AML-193 (cell line): ENCODE measurements at regions not wholly inside any gene's neighbourhood (a gene's known extent, or its start where the extent isn't known, plus 50 kb on each side); places are given as distances from the start of the nearest gene placed in this dataset.

Experiments used
- DNase-seq, 2 experiments: peaks; one replicate each; lab custom pipeline; 2025; lab: John Stamatoyannopoulos, UW

DNA sequence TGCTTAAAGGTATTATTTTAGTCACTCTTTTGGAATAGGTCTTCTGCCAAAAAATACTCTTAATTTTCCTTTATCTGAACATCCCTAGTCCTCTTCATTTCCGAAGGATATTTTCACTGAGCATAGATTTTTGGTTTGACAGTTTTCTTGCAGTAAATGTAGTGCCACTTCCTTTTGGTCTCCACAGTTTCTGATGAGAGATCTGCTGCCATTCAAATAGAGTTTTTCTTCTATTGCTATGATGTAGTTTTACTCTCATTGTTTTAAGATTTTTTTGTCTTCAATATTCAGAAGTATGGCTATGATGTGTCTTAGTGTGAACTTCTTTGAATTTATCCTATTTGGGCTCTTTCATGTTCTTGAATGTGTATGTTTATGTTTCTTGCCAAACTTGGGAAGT is 281.1 kb upstream of the SORL1-AS1 start:
- DNase-seq, result no peak

DNA sequence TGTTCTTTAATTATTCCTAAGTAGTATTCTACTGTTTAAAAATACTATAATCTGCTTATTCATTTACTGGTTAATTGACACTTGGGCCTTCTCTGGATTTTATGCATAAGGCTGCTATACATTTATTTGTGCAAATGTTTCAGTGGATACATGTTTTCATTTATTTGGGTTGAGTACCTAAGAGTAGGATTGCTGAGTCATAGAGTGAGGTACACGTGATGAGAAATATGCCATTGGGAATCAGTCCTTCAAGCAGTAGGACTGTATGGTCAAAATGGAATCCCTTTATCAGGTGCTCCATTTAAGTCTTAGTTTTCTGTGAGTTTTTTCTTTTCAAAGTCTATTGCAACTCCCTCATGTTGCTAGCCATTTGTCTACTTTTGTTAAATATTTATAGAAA is 275.2 kb upstream of the SORL1-AS1 start:
- no peak for DNase-seq

DNA sequence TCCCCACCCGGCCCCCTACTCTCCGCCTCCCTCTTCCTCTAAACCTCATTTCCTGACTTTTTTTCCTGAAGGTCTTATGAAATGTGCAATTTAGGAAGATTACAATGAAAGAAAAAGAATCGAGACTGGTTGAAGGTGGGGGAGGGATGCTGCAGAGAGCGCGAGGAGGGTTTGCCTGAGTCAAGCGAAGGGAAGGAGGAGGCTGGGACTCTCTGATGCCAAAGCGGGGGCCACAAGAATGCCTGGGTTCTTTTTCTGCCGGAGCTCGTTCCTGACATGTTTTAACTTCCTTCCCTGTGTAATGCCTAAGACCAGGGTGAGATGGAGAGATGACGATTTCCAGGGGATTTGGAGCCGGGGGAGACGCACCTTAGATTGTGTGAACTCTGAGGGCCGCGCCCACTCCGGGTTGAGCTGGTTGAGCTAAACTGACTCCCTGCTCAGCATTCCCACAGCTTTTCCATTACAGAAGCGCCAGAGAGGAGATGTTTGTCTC is 270.5 kb upstream of the SORL1-AS1 start:
- DNase-seq, result no peak

DNA sequence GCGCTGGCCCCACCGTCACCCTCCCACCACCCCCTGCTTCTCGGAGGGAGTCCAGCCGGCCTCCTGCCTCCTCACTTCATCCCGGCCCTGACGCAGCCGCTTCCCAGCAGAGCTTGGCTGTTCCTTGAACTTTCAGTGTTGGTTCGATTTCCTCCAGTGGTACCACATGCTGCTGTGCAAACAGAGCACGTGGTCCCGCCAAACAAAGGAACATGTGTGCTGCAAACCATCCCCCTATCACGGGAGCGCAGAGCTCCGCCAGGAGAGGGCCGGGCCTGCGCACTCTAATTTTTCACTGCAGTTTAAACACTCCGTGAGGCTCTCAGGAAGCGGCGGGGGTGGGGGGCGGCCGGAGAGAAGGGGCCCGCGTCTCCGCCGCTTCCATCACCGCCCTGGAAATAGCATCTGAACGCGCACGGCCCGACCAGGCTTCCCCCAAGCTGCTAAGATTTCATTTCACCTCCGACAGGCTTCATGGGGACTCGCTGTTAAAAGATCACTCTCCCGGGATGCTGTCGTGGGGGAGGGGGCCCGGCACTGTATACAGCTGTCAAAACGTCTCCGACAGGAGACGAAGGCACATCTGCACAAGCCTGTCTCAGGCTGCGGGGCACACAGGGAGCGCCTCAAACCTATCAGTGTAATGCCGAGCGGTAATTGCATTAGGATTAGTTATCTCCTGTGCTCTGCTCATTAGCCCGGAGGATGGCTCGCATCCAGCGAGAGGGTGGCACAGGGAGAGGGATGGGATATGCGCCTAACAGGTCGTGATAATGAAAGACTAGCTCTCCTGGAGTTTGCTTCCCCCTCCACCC is 269.9 kb upstream of the SORL1-AS1 start:
- DNase-seq, result no peak

DNA sequence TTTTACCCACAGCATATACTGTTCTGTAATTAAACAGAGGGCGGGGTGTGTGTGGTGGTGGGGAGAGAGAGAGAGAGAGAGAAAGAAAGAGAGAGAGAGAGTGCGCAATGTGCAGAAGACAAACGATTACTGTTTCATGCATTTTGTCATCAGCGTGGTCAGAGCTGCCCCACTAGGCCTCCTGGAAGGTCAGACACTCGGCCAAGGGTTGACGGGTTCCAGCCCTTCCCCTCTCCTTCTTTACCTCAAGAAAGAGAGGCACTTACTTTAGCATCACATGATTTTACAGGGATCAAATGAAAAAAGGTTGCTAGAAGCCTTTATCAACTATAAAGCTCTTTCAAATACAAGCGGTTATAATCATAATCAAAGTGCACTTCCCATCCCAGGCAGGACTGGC is 269.2 kb upstream of the SORL1-AS1 start:
- no peak for DNase-seq

DNA sequence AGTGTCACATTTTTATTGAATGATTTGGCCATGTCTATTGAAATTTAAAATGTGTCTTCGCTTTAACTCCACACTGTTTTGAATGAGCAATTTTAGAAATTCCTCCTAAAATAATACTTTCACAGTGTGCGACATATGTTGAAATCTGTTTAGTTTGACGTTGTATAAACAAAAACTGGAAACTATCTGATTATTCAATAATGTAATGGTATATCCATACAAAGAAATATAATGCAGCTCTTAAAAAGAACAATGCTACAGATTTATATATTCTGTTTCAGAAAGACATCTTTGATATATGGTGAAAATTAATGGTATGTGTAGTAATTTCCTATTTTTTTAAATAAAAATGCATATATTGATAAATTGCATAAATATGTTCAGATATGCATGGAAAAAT is 268.7 kb upstream of the SORL1-AS1 start:
- DNase-seq, result no peak

DNA sequence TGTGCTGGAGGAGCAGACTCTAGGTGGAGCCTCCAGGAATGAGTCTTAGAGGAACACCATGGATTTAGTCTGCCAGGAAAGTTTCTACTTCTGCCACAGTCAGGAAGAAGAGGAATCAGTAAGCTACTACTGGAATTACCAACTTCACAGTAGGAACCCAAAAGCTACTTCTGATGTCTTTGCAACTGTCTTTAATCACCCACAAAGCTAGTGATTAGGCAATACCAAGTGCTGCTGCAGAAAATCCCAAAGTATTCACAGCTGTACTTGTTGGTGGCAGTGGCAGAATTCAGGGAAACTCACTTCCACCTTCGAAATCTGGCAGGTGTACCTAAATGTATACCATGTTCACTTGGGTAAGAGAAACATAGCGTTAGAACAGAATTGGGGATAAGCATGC is 264.5 kb upstream of the SORL1-AS1 start:
- DNase-seq, result no peak

DNA sequence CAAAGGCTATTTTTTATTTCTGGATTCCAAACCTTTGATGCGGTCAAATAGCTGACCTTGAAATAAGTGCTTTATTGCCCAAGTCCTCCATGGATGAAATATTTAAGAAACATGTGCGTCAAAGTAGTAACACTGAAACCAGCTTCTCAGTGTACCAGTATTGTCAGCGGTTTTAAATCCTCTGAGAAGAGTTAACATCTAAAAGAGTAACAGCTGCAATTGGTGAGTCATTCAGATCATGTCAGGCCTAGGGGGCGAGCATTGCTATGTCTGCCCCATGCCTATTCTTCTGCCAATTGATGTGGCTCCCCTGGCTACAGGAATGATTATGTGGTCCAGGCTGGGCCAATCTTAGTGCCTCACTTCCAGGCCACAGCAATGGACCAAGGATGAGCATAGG is 263.3 kb upstream of the SORL1-AS1 start:
- no peak for DNase-seq

DNA sequence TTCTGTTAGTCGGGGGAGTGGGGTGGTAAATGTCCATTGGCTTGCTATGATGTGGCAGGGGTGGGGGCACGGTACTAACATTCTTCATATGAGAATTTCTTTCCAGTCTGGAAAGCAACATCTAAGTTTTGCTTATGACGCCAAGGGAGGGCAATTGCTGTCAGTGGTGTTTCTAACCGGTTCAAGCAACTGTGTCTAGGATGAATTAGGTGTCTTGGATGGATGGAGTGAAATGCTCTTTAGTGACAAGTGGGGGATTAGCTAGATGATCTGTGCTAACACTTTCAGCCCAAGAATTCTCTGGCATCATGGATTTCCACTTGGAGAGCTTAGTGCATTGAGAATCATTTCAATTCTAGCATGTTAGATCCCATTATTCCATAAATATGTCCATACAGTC is 262.6 kb upstream of the SORL1-AS1 start:
- no peak for DNase-seq

DNA sequence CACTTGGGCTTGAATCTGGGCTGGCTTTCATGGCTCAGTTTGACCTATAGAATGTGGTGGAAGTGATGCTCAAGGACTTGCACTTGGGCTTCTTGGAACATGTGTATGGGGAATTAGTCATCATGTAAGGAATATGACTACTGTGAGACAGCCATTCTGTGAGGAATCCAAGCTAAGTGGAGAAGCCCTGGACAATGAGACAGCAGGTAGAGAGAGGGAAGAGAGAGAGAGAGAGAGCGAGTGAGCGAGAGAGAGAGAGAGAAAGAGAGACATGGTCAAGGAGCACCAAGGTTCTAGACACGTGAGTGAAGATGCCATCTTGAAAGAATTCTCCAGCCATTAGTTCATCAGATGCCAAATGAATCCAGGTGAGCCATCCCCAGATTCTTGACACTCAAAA is 261.6 kb upstream of the SORL1-AS1 start:
- DNase-seq, result no peak

DNA sequence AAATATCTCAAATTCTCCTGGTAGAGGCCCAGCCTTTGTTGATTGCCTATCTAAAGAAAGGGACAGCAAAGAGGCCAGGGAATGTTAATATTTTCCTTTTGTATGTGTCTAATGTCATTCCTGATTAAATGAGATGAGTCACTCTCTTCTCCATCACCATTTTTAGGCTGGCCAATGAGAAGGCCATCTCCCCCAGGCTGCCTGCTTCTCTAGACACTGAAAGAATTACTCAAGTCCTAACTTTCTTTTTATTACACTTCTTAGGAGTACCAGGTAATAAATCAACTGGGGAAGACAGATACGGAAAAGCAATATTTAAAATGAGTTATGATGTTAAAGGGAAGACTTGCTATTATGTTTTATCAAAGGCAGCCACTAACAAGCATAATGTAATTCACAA is 259.2 kb upstream of the SORL1-AS1 start:
- DNase-seq, result no peak

DNA sequence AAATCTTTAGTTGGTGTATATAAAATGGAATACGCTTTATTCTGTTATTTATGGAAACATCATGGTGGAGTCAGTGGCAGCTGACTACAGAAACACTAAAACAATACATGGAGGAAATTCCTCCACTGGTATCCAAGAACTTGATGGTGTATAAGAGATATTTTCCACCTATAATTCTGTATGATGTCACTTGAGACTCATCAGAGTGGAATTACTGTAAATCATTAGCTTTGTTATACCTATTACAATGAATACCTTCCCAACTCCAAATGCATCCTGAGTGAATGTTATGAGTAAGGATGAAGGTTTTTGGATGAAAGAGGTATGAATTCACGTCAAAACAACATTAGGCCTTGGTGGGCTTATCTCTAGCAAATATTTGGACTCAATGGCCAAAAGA is 258.5 kb upstream of the SORL1-AS1 start:
- DNase-seq, result no peak

DNA sequence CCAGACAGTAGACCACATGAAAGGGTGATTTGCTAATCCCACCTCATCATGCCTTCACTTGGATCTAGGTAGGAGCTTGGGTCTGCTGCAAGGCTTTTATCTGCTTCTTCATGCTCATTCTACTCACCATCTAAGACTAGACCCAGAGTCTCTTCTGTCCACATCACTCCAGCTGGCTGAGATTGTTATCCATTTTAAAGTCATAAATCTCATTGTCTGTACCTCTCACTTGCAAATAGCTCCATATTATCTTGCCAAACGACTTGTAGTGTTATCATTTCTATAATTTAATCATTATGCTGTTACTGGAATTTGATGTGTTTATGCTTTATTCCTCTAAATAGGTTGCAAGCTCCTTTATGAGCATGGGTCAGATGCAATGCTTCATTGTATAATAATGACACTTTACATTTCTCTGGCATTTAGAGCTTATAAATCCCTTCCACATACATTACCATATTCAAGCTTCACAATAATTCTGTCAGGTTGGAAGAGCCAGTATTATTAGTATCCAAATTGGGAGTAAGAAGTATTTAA is 254.2 kb upstream of the SORL1-AS1 start:
- no peak for DNase-seq

DNA sequence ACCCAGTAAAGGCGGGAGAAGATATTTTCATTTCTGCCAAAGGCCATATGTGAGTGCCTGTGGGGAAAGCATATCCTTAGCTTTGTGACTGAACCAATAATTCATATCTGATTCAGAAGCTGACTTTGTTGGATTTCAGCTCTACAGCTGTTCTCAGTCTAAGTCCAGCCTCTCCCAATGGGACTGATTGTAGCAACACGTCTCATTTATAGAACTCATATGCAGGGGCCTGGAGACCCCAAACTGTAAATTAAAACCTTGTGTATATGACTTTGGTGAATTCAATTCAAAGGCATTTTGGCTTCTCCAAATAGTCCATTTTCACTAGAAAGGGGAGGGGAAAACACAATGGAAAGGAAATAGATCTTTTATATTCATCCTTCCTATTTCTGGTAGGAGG is 250.4 kb upstream of the SORL1-AS1 start:
- DNase-seq, result no peak

DNA sequence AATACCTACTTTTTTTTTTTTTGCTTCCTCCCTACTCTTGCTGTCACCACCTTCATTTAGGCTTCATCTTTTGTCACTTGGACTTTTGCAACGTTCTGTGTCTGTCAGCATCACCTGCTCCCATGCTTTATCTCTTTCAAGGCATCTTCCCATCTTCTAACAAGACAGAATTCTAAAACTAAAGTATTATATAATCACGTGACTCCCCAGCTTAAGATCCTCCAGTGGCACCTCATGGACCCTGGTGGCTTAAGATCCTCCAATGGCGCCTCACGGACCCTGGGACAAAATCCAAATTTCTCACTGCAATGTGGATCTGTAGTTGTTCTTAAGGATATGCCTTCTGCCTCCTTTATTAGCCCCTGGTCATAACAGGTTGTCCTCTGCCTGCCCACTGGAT is 248.2 kb upstream of the SORL1-AS1 start:
- no peak for DNase-seq

DNA sequence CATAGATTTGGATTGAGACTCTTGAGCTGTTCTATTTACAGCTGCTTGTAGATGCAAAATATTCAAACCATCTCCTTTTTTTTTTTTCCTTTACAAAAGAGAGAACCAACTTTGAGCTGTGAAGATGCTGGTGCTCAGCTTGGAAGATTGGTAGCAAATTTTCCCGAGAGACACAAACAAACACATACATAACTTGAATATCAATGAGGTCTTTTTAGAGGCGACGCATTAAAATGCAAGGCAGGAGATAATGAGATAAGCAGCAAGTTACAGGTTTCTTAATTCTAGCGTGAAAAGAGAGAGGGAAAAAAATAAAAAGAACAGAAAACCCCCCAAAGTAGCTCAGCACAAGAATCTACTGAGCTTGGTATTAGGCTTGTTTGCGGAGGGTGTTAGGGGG is 247.0 kb upstream of the SORL1-AS1 start:
- no peak for DNase-seq

DNA sequence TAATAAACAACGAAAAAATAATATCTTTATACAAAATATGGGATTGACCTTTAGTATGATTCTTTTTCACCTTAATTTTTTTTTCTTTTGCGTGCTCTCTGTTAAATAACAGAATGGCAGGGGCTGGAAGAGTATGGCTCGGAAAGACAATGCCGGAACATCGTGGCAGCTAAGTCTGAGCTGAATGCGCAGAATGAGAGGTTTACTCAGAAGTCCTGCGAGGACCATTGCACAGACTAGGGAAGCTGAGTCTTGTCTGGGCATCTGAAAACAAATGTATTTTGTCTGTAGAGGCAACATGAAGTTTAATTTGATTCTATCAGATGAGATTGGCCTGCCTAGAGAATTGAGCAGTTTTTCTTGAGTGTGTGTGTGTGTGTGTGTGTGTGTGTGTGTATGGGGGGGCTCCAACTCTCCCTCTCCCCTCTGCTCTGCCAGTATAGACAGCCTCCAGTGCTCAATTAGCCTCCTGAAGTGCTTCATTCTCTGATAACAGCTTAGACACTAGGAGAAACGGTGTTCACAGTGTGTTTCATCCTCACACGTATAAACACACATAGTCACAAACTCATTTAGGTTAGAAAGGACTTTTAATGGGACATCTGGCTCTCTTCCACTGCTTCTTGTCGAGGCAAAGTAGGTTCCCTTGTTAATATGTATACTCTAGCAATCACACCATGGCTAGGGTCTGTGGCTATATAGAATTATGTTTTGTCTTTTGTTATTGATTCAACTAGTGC is 244.3 kb upstream of the SORL1-AS1 start:
- DNase-seq, result no peak

DNA sequence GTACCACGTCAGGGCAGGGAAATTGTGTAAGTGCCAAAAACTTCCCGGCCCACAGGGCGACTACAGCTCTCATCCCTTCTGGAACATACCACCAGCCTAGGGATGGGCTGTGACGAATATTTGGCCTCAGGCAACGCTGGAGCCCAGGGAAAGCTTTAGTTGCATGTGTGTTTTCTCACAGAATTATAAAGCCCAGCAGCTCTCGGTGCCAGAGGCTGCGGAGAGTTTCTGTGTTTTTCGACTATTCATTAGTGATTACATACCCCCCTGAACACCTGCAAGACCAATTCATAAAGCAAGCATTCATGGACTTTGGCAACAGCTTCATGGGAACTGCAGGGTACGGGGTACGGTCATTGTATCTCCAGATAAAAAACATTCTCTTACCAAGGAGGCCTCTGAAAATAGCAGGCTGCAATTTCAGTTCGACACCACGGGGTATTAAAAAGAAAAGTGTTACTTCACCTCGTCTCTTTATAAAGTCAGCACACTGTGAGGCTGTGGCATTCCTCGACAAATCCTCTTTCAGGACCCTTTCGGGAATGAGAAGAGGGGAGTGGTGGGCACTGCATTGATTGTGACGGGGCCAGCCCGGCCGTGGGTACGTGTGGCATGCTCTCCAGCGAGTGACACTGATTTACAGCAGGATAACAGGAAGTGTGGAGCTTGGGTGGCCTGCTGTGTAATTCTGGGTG is 243.6 kb upstream of the SORL1-AS1 start:
- no peak for DNase-seq

DNA sequence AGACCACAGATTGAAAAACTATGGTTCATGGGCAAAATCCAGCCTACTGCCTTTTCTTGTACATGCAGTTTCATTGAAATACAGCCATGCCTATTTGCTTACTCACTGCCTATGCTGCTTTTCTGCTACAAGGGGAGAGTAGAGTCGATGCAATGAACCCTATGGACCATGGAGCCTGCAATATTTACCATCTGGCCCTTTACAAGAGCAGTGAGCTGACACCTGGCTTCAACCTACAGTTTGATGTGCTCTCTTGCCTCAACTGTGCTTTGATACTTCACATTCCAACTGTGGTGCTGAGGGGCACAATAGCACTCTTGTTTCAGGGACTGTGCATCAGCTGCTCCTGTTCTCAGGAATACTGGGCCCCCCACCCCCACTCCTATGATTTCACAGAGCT is 239.5 kb upstream of the SORL1-AS1 start:
- no peak for DNase-seq

DNA sequence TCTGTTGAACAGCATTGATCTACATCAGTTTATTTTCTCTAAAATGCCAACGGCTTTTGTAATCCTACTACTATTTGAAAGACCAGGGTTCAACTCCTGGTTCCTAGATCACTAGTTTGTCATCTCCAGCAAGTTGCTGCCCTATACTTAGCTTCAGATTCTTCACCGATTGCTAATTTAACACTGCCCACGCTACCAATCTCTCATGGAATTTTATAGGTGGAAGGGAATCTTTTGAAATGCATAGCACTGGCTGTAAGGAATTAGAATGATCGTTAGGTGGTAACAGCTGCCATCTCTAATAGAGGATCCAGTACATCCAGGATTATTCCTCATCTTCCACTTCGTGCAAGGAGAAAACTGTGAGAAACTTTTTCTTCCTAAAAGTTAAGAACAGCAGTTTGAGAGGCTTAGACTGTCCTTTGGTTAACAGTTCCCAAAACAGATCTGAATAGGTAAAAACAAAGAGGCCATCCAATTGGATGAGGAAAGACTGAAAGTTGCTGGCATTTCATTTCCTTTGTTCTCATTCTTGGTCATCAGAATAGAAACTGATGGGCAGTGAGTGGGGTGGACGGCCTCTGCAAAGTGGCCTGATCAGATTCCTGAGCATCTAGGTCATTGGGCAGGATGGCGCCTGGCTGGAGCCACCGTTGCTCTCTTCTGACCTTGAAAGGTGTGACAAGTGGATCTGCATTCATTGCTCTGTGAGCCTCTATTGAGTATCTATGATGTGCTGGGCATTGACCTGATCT is 236.3 kb upstream of the SORL1-AS1 start:
- no peak for DNase-seq

DNA sequence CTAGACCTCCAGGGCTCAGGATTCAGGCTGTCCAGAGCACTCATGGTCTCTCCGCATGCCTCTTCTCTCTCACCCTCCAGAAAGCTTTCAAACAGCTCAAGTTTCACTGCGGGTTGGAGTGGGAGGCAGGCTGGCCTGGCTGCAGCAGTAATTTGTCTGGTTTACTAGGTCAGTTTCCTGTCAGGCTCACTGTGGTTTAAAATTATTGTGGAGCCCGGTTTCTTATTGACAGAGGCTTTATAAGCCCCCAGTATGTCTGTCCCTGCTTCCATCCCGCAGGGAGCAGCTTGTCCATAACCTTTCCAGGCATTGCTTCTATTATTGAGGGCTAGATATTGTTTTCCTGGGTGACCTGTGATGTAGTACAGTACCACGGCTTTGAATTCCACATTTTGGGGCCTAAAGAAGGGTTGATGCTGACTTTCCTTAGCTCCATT is 235.3 kb upstream of the SORL1-AS1 start:
- DNase-seq, result no peak

DNA sequence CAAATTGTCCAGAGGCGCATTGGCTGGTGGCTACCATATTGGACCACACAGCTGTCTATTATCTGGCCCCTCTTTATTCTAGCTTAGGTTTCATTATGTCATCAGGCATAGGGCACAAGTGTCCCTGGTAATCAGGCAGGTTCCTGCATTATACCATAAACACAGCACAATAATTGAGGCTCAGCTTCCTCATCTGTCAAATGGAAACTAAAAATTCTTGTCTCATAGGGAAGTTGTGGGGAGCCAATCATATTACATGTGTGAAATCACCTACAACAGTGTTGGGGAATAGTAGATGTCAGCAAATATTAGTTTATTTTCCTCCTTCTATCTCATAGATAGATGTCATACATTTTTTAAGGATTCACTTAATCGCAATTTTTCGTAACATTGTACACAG is 231.0 kb upstream of the SORL1-AS1 start:
- DNase-seq, result no peak
